CD4-positive, alpha-beta T cell treated with Interleukin-4 for 1 hour (primary cell): ENCODE measurements at regions not wholly inside any gene's neighbourhood (a gene's known extent, or its start where the extent isn't known, plus 50 kb on each side); places are given as distances from the start of the nearest gene placed in this dataset.

Experiments
- DNase-seq, 2 donors: peaks; one replicate each; pipeline ENCODE4 v3.0.0-alpha.2; 2020 to 2022

DNA sequence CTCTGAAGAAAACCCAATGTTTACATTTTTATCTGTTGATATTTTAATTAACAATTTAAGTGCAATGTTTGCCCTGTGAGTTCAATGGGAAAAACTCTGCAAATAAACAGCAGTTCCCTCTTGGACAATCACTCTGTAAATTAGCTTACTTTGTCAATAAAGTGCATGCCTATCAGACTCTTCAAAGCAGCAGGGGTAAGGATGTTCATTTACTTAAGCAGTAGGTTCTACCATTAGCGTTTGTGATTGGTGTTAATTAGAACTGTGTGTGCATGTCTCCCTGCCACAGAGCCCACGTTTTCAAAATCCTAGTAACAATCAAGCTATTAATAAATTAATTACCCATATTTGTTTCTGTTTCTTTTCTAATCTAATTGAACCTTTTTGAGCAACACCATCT is 1921.6 kb upstream of the WWC1 start:
- DNase-seq: no peak

DNA sequence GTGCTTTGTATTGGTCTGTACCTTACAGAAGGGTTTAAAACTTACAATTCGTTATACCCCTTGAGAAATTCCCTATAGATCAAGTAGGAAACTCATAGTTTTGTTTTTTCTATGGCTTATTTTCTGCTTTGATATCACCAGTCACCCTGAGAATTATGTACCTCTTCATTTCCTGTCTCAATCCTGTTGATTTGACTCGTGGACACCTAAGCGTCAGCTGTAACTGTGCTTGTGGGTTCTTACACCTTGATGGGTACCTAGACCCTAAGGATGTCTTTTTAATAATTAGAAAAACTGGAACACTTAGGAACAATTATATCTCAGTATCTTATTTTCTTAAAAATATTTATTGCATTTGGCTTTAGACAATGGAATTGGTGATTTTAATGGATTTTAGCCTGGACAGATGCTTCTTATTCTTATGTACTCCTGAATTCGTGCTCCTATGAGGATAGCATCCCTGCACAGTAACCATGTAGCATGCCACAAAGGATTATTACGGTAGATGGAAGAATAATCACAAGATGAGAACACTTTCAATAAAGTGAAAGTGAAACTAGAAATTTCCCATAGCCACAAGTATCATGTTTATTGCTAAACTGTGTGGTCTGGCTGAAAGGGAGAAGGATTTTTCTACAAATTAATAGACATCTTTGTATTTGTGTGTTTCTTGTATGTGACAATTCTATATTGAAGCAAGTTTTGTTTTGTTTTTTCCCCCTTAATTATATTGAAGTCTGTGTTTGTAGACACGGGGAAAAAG is 1920.3 kb upstream of the WWC1 start:
- no peak for DNase-seq

DNA sequence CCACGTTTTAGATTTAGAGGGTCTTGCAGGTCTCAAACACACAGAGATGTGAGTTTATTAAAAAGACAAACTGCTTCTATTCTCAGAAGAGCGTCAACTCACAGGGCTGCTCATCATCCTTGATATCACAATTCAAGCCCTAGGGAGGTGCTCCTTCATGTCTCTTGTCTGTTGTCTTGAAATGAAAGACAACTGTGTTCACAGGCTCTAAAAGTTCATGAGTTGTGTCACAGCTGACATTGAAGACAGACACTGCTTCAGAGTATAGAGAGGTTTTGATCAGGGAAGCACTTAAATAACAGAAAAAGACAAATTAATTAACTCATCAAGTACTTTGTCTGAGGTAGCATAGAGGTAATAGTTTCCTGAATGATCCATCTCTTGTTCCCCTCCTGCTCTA is 1917.6 kb upstream of the WWC1 start:
- no peak for DNase-seq

DNA sequence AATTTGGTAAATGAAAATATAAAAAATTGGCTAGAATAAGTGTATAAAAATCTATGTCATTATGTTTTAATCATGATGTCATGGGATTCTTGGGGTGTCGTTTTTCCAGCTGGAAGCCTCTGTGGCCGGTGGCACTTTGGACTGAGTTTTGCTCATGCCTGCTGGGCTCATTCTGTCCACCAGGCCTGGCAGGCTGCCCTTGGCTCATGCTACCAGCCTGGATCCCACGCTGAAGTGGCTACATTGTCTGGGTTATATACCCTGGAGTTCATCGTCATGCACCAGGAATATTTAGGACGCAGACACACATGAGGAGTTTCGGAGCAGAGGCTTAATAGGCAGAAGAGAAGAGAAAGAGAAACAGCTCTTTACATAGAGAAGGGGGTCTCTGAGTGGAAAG is 1913.7 kb upstream of the WWC1 start:
- no peak for DNase-seq

DNA sequence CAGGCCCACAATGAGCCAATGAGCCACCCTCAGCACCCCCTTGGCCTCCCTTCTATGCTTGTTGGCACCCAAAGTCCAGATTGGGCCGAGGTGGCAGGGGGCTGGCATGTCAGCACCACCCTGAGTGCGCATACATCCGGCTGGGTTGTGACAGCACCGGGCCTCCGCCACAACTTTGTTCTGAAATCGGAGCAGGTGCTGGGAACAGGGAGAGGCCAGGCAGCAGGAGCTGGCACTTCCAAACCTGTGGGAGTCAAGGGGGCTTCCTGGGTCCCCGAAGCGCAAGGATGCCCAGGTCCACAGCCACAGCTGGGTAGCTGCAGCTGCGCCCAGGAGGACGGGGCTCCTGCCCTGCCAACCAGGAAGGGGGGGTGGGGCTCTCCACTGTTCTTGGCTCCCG is 1911.9 kb upstream of the WWC1 start:
- DNase-seq: no peak

DNA sequence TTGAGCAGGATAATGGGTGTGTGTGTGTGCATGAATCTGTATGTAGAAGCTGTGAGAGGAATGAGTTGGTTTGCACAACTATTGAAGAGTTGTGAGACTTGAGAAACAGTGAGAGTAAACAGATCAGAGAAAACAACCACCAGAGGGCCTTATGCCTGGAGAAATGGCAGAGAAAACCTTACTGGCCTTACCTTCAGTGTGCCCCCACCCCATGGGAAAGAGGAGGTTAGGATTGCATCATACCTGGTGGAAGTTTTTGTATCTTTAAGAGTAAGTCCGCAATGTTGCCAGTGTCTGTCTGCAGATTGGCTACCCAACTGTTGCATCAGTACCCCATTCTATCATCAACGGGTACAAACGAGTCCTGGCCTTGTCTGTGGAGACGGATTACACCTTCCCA is 1909.4 kb upstream of the WWC1 start:
- DNase-seq: no peak

DNA sequence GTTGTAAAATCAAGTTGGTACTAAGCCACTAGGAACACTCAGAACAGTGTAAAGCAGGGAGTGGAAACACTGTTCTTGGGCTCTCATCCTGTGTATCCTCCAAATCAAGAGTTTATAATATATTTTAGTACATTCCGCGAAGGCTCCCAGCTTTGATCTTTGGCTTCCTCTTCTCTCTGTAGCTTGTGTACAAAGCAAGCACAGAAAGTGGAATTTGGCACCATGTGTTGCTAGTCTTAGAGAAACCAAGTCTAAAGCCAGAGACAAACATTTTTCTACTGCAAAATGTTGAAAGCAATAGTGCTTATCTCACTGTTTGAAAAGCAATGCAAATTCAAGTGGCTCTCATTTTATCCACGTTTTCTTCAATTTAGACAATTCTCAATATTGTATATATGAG is 1893.3 kb upstream of the WWC1 start:
- DNase-seq: no peak

DNA sequence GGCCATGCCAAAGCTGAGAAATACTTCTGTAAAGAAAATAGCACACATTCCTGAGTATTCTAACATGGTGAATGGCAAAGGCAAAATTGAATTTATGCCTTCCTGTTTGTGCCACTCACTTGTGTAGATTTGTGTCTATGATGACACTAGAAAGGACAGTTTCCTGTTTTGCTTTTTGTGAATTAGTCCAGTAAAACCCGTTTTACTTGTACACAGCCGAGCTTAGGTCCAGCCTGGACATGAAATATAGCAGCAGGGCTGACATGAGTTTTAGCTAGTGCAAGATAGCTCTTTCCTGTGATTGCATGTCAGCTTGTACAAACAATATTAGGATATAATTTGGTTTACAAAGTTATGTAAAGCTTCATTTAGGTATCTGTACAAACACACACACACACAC is 1891.7 kb upstream of the WWC1 start:
- no peak for DNase-seq

DNA sequence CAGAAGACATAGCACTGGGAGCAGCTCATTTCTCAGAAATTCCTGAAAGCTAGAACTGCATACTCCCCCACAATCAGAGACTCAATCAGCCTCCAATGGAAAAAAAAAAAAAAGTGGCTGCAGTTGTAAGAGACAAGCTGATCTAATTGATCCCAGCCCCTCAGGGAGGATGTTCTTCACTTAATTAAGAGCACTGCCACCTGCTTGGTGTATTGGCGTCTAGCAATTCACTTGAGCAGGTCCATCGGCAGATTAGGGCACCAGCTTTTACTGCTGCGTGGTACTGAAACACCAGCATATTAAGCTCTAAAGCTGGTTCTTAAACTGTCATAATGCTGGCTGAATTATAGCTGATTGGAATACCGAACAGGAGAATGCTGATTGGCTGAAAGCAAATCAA is 1890.1 kb upstream of the WWC1 start:
- DNase-seq: no peak

DNA sequence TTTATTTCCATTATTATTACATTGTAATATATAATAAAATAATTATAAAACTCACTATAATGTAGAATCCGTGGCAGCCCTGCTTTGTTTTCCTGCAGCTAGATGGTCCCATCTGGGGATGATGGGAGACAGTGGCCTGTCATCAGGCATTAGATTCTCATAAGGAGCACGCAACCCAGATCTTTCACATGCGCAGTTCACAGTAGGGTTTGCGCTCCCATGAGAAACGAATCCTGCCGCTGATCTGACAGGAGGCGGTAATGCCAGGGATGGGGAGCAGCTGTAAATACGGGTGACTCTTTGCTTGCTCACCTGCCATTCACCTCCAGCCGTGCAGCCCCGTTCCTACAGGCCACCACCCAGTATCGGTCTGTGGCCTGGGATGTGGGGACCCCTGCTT is 1879.3 kb upstream of the WWC1 start:
- DNase-seq: no peak

DNA sequence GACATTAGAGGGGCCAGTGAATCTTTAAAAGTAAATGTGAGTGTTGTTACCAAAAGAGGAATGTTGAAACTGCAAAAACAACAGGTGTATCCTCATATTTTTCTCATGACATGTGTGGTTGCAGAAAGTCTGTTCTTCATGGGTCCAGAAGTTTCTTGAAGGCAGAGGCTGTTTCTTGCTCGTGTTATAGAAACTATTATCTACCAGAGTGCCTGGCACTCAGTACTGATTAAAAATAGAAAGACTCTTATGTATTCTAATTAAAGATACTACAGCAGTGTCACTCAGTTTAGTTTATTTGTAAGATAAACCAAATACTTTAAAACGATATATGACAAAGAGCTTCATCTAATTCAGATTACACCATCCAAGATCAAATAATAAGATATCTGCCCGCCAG is 1864.2 kb upstream of the WWC1 start:
- DNase-seq: no peak

DNA sequence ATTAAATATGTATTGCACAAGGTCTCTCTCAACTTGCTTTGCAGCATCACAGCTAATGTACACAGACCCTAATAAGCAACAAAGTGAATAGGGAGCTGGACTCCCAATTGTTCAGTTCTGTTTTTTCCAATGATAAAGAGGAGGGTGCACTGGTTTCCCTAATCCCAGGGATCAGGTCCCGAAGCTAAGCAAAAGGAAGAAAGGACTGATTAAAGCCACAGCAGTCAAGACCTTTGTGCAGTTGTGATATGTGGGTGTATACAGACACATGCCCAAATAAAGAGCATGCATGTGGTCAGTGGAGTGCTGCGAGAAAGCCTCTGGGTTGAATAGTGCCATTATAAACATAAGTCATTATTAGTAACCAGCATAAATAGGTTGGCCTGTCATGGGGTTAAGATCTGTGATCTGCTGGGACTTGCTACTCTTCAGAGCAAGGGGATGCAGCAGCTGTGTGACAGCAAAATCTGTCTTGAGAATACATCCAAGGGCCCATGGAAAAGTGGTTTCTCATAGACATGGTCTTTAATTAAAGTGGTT is 1863.1 kb upstream of the WWC1 start:
- DNase-seq: no peak

DNA sequence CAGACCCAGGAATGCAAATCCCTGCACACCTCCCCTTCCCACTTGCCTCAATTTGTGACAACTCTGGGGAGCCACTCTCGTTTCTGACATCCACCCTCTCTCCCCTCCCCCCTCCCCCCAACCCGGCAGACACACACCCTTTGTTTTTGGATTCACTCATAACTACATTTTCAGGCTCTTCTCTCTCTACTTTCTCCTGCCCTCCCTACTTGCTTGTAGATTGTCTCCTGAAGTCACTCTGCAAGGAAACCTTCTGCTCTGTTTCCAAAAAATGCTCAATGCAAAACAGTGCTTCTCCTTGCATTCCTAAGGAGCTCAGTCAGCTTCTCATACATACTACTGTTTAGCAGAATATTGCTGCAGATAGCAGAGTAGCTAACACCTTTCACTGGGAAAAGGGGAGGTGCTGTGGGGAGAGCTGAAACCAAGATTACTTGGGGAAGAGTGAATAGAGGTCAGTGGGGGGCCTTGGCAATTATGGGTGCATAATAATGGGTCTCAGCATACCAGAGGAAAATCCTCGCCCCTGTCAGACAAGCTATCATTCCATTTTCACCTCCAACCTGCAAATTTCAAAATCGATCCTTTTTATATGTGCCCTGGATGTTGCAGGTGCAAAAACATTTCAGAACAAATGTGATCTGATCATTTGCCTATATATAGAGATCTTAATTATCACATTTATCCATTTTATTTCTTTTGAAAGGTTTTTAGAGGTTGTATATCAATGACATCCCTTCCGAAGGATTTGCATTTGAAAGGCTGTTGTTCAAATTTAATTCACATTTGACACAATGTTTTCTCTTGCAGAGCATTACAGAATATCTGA is 1860.7 kb upstream of the WWC1 start:
- no peak for DNase-seq

DNA sequence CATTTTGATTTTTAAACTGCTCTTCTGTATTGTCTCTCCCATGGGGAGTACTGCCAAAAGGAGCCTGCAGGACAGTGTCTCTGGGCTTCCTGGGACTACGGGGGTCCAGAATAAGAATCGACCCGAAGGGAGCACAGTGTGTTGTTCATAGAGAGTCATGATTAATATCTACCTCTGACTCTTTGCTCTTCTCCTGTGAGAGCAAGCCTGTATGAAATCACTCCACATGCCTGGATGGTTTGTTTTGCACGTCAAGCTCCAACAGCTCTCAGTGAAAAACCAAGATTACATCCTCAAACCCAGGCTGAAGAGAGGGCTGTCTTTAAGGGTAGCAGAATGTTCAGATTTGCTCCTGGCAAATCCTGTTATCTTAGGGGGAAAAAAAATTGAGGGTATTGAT is 1860.0 kb upstream of the WWC1 start:
- DNase-seq: no peak

DNA sequence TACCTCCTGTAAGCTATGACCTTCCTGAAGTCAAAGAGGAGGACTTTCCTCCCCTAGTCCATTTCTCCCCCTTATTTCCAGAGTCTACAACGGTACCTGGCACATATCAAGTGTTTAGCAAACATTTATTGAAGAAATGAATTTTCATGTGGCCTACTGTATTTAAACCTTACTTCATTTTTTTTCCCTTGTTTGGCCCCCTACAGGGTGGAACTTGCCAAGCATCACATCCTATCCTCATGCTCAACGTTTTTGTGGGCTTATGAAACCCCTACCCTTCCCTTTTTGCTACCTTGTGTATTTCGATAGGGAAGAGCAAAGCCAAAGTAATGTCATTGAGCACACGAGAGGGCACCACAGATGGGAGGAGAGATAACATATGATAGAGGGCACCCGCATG is 1857.8 kb upstream of the WWC1 start:
- DNase-seq: no peak

DNA sequence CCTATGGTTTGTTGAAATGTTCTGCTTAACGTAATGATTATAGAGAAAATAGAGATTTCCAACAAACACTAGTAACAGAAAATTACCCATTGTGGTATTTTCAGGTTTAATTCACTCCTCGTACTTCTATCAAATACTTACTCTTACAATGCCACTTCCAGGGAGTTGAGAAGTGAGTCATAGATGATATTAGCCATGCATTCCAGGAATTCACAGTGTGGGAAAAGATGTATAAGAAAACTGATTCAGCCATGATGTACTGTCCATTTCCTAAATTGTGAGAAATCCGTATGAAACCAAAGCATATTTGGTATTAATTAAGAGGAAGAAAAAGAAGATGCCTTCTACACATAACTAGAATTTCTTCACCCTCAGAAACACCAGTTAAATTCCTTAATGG is 1854.6 kb upstream of the WWC1 start:
- no peak for DNase-seq

DNA sequence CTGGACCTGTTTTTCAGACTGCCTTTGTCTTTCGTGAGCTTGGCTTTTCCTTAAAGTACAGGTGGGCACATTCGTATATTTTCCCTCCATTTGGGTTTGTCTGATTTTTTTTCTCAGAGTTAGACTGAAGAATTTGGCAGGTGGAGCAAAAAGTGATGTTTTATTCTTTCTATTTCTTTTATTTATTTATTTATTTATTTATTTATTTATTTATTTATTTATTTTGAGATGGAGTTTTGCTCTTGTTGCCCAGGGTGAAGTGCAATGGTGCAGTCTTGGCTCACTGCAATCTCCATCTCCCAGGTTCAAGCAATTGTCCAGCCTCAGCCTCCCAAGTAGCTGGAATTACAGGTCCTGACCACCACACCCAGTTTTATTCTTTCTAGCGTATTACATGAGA is 1805.1 kb upstream of the WWC1 start:
- no peak for DNase-seq

DNA sequence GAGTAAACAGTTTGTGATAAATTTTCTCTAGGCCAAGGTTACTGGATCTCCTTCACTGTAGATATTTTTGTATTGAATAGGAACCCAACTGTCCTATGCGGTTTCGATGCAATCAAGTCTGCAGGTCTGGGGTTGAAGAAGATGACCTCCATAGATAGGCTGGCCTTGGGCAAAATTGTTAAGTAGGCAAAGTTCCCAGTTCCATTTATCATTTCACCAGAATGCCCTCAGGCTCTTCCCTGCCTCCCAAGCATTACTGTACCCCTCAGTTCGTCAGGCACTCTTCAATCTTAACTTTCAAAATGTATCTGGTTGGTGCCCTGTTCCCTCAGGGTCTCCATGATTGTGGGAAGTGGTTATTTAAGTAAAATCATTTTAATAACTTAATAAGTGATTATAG is 1802.9 kb upstream of the WWC1 start:
- no peak for DNase-seq

DNA sequence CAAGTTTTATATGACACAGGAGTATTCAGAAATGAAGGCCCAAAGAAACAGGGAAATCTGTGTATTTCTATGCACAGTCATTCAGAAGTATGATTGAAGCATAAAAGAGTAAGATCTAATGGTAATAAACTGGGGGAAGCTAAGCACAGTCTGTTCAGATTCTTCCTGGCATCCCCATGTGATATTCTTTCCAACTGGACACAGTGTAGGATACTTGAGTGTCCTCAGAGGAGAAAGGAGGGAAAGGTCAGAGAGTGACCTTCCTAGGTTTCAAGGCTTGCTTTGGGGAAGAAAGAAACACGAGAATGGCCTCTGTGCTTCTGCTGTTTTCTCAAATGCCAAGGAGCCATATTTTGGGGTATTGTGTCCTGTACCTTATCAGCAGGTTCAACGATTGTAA is 1798.4 kb upstream of the WWC1 start:
- DNase-seq: no peak

DNA sequence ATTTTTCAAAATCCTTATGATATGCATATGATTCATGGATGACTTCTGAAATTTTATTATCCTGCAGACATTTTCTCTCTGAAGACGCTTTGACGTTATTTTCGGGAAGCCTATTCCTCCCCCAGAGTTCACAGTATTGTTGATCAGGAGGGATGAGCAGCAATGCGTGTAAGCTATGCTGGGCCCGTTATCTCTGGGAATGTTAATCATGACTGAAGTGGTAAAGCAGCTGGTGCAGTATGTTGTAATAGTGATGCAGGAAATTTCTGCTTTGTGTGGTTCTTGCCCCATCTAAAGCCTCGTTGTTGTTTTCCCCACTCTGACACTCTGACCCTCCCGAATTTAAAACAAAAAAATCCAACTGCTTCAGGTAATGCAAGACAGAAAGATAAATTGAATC is 1797.8 kb upstream of the WWC1 start:
- no peak for DNase-seq

DNA sequence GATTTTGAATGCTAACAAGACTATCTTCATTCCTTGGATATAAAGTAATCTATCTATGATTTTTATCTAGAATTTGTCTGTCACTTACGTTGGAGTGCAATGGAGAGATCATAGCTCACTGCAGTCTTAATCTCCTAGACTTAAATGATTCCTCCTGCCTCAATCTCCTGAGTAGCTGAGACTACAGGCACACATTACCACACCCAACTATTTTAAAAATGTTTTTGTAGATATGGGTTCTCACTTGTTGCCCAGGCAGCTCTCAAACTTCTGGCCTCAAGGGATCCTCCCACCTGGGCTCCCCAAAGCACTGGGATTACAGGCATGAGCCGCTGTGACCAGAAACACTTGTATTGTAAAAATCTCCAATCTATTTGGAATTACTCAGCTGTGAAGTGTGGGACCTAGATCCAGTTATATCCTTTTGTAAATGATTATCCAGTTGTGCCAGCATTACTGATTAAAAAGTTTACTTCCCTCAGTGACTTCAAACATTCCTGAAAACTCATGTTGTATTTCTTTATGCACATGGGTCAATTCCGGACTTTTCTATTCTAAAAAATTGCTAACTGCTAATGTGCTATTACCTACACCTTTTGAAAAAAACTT is 1793.8 kb upstream of the WWC1 start:
- DNase-seq: no peak

DNA sequence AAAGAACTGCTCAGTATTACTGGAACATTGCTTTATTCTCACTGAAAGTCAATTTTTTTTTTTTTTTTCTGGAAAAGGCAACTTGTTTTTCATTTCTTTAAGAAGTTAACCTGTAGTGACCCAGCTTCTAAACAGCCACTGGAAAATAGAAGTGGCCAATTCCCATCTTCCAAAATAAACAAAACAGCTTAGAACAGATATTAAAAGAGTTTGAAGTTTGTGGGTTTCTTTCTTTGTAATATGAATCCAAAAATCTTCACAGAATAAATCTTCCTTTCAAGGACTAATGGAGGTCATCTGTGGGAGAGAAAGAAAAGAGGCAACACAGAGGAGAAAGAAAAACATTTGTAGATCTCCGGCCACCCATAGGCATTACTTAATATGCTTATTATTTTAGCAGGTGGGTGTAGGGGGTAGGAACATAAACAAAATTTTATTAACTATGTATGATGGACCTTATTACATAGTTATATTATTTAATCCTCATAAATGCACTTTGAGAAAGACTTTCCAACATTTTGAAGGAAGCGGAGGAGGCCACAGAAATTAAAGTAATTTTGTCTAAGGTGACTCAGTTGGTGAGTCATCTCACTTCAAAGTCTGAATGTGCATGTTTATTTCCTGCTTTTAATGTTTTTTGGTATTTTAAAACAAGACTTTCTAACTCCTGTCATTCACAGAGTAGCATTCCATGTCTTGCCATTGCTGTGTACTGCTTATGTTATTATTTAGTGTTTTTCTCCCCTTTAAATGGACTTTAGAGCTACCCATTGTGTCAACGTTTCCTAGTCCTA is 1791.8 kb upstream of the WWC1 start:
- no peak for DNase-seq

DNA sequence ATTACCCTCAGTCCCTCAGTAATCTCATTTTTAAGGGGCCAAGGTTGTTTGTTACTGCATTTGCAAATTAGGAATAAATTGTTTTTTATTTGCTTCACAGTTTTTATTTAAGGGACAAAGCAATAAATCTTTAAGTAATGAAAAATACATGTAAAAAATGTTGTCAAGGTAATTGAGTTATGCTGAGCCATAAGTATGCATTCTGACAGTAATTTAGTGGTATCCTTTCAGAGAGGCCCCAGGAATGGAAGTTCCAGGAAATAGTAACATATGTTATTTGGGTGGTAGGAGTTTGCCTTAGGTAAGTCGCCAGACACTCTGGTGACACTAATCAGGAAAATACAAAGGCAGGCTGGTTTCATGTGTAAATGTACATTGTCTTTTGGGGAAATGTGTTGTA is 1787.9 kb upstream of the WWC1 start:
- DNase-seq: no peak
